Endothelial cell of umbilical vein (primary cell): ENCODE measurements at regions not wholly inside any gene's neighbourhood (a gene's known extent, or its start where the extent isn't known, plus 50 kb on each side); places are given as distances from the start of the nearest gene placed in this dataset.

Experiments
- BruUV-seq: library from RNA; stranded (reverse); fragments of 400-500 nt; replicated peaks from 2 replicates; lab custom pipeline; 2021; lab: Mats Ljungman, UMichigan
- CTCF ChIA-PET: fragments of 300-600, 350-600 bp; sonication (Branson Sonifier 250); formaldehyde crosslinking; loops from one replicate; lab custom pipeline; 2021; ENCODE audit warnings: antibody characterized with exemption, inconsistent platforms; lab: Charles Lee
- POLR2A ChIA-PET: fragments of 300-600, 350-600 bp; sonication (Branson Sonifier 250); formaldehyde crosslinking; loops from one replicate; lab custom pipeline; 2021; ENCODE audit warnings: antibody characterized with exemption, inconsistent platforms; lab: Charles Lee
- DNase-seq: peaks from one replicate; pipeline ENCODE4 v3.0.0-alpha.2; 2011; ENCODE audit warnings: low read depth, low spot score
- FAIRE-seq: peaks from 2 replicates; lab custom pipeline; 2011; peaks lifted over from hg19 to GRCh38; lab: Jason Lieb, UNC
- H2AFZ ChIP-seq: 2 replicates; pipeline ENCODE4 v1.6.0; 2012; ENCODE audit warnings: low read depth, low read length, control low read depth, inconsistent platforms
- H3K27ac ChIP-seq: 2 replicates; pipeline ENCODE4 v1.5.1; 2011; ENCODE audit warnings: low read depth, mild to moderate bottlenecking, control low read depth, low read length, moderate library complexity; ENCODE audit not compliant: insufficient read depth
- H3K27me3 ChIP-seq, 2 experiments: 2 replicates each; pipeline versions ENCODE4 v1.6.0 to v1.6.1; 2011; ENCODE audit warnings: low read length in 2 of 2, mixed read lengths in 1 of 2; ENCODE audit not compliant: control insufficient read depth in 2 of 2, insufficient read depth in 2 of 2
- H3K36me3 ChIP-seq, 2 experiments: 2 replicates in 1 of 2; 3 replicates in 1 of 2; pipeline ENCODE4 v1.5.1; 2011; ENCODE audit warnings: low read length in 2 of 2, mild to moderate bottlenecking in 1 of 2, moderate library complexity in 1 of 2; ENCODE audit not compliant: control insufficient read depth in 2 of 2, insufficient read depth in 2 of 2; ENCODE audit errors: extremely low read depth in 1 of 2
- H3K4me1 ChIP-seq: 3 replicates; pipeline ENCODE4 v1.5.1; 2011; ENCODE audit warnings: mild to moderate bottlenecking, low read length; ENCODE audit not compliant: control insufficient read depth, insufficient read depth; ENCODE audit errors: extremely low read depth
- H3K4me2 ChIP-seq: 2 replicates; pipeline ENCODE4 v1.6.1; 2011; ENCODE audit warnings: low read length, control low read depth, mixed read lengths; ENCODE audit not compliant: insufficient read depth
- H3K4me3 ChIP-seq, 3 experiments: fragments of 200-600 bp in 1 of 3; sonication (generic), shearing (Covaris generic) in 1 of 3; replicated peaks in 1 of 3; 2 replicates each; pipeline ENCODE4 v1.5.1; 2011 to 2016; ENCODE audit warnings: control low read depth in 3 of 3, low read length in 3 of 3, mild to moderate bottlenecking in 2 of 3, inconsistent platforms in 1 of 3, low read depth in 1 of 3, moderate library complexity in 1 of 3; ENCODE audit not compliant: insufficient read depth in 1 of 3
- H3K79me2 ChIP-seq: 2 replicates; pipeline ENCODE4 v1.6.0; 2012; ENCODE audit warnings: low read length, inconsistent platforms; ENCODE audit not compliant: control insufficient read depth, insufficient read depth
- H3K9ac ChIP-seq: replicated peaks from 2 replicates; pipeline ENCODE3; 2011; ENCODE audit warnings: low read length, control low read depth; ENCODE audit not compliant: insufficient read depth; ENCODE audit errors: extremely low read depth
- H3K9me1 ChIP-seq: replicated peaks from 3 replicates; pipeline ENCODE4 v1.6.0; 2011; ENCODE audit warnings: mild to moderate bottlenecking, low read length; ENCODE audit not compliant: control insufficient read depth, insufficient read depth; ENCODE audit errors: extremely low read depth
- H3K9me3 ChIP-seq: replicated peaks from 2 replicates; pipeline ENCODE4 v1.5.1; 2012; ENCODE audit warnings: low read length, inconsistent platforms; ENCODE audit not compliant: control insufficient read depth, insufficient read depth
- H4K20me1 ChIP-seq: replicated peaks from 2 replicates; pipeline ENCODE3; 2011; ENCODE audit warnings: mild to moderate bottlenecking, low read length; ENCODE audit not compliant: control insufficient read depth, insufficient read depth; ENCODE audit errors: extremely low read depth
- EZH2 ChIP-seq: IDR thresholded peaks from 2 replicates; pipeline ENCODE4 v1.6.1; 2012; ENCODE audit warnings: borderline replicate concordance, low read depth, mild to moderate bottlenecking, moderate library complexity, low read length, inconsistent platforms; ENCODE audit not compliant: severe bottlenecking
- FOS ChIP-seq: IDR thresholded peaks from 2 replicates; pipeline ENCODE4 v1.6.1; 2011; ENCODE audit warnings: mild to moderate bottlenecking, low read length, moderate library complexity, borderline replicate concordance; ENCODE audit not compliant: insufficient read depth
- GATA2 ChIP-seq: IDR thresholded peaks from 2 replicates; pipeline ENCODE4 v1.7.0; 2011; ENCODE audit warnings: low read depth, mild to moderate bottlenecking, moderate library complexity, mixed read lengths, low read length; ENCODE audit not compliant: insufficient read length, insufficient read depth
- JUN ChIP-seq: IDR thresholded peaks from 2 replicates; pipeline ENCODE4 v1.6.1; 2011; ENCODE audit warnings: borderline replicate concordance, low read depth; ENCODE audit not compliant: insufficient read length, insufficient read depth
- MYC ChIP-seq: IDR thresholded peaks from one replicate; pipeline ENCODE4 v1.6.1; 2011; ENCODE audit warnings: mild to moderate bottlenecking, low read depth, low read length
- POLR2A ChIP-seq: IDR thresholded peaks from 2 replicates; pipeline ENCODE4 v1.6.1; 2012; ENCODE audit warnings: low read depth, mild to moderate bottlenecking, control low read depth, low read length
- POLR2AphosphoS5 ChIP-seq: IDR thresholded peaks from 2 replicates; pipeline ENCODE4 v1.6.1; 2012; ENCODE audit warnings: low read depth, mild to moderate bottlenecking, control low read depth, low read length, moderate library complexity; ENCODE audit not compliant: insufficient read depth
- dilution Hi-C: fragments of 300-500 bp; cut with MboI; formaldehyde crosslinking; loops from one replicate; pipeline ENCODE4 v1.15.0; 2019; ENCODE audit warnings: low sequenced_read_pairs; ENCODE audit not compliant: extremely low pct_ligation_motif_present
- intact Hi-C: fragments of 100-400 bp; cut with micrococcal nuclease; formaldehyde crosslinking; loops from one replicate; pipeline ENCODE4 v1.10.0; 2022
- TF ChIP-seq, protein P1 (sequence below), 2 donors: IDR thresholded peaks; 1 replicate in 1 of 2; 2 replicates in 1 of 2; pipeline ENCODE4 v1.5.1; 2011; ENCODE audit warnings: low read length in 2 of 2, mild to moderate bottlenecking in 2 of 2, moderate library complexity in 2 of 2, control low read depth in 1 of 2, inconsistent platforms in 1 of 2, low read depth in 1 of 2; ENCODE audit not compliant: insufficient read depth in 1 of 2; ENCODE audit errors: extremely low read depth in 1 of 2
- TF ChIP-seq, protein P2 (sequence below): IDR thresholded peaks from 2 replicates; pipeline ENCODE4 v1.6.1; 2011; ENCODE audit not compliant: insufficient read depth, insufficient read length

DNA sequence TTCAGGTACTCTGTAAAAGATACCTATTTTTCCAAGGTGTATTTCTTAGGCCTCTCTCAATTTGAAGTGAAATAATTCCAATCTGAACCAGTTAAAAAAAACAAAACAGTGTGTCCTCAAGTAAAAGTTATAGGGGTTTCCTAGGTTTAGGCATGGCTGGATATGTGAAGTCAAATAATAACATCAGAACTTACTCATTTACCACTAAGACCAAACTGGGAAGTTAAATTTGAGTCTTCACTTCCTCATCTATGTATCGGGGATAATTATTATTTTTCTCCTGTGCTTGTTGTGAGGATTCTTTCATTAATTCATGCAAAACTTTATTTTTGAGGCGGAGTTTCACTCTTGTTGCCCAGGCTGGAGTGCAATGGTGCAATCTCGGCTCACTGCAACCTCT, 86.2 kb upstream of the PTPRK start:
- Histone ChIP-seq H3K4me3 (no peak overlapping the region), H3K79me2 (no peaks in the 10 kb centered on the region), H3K9ac (no peak overlapping the region), H3K36me3 (no peaks in the 10 kb centered on the region), H3K27ac (no peak overlapping the region), H3K4me2 (no peak overlapping the region), H3K27me3 (no peaks in the 10 kb centered on the region), H4K20me1 (no peaks in the 10 kb centered on the region), H3K9me3 (no peaks in the 10 kb centered on the region), H3K4me1 (no peaks in the 10 kb centered on the region), H2AFZ (no peak overlapping the region), H3K9me1 (no peaks in the 10 kb centered on the region)
- dilution Hi-C loops = no loop called here
- no peak for FAIRE-seq
- ChIA-PET POLR2A (no interaction called here), CTCF (no interaction called here)
- BruUV-seq = no TSS peak
- intact Hi-C loops = loop anchor here (10.0 kb wide), 1 partner anchor 262 kb away; no protein-coding TSS in a partner anchor
- TF ChIP-seq FOS (no peak), EZH2 (no peak), JUN (no peak), MYC (no peak), POLR2A (no peak), GATA2 (no peak), POLR2AphosphoS5 (no peak)
- TF ChIP-seq, protein P1, sequence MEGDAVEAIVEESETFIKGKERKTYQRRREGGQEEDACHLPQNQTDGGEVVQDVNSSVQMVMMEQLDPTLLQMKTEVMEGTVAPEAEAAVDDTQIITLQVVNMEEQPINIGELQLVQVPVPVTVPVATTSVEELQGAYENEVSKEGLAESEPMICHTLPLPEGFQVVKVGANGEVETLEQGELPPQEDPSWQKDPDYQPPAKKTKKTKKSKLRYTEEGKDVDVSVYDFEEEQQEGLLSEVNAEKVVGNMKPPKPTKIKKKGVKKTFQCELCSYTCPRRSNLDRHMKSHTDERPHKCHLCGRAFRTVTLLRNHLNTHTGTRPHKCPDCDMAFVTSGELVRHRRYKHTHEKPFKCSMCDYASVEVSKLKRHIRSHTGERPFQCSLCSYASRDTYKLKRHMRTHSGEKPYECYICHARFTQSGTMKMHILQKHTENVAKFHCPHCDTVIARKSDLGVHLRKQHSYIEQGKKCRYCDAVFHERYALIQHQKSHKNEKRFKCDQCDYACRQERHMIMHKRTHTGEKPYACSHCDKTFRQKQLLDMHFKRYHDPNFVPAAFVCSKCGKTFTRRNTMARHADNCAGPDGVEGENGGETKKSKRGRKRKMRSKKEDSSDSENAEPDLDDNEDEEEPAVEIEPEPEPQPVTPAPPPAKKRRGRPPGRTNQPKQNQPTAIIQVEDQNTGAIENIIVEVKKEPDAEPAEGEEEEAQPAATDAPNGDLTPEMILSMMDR (IDR thresholded peaks at IDR 0.05; ENCODE audit: extremely low read depth in 1 of 2, insufficient read depth in 1 of 2, low read depth in 1 of 2, low read length in 2 of 2) = no peak
- TF ChIP-seq, protein P2, sequence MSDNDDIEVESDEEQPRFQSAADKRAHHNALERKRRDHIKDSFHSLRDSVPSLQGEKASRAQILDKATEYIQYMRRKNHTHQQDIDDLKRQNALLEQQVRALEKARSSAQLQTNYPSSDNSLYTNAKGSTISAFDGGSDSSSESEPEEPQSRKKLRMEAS = no peak
- DNase-seq = no peak
